ENCODE measurements at regions not wholly inside any gene's neighbourhood (a gene's known extent, or its start where the extent isn't known, plus 50 kb on each side); places are given as distances from the start of the nearest gene placed in this dataset.

DNA sequence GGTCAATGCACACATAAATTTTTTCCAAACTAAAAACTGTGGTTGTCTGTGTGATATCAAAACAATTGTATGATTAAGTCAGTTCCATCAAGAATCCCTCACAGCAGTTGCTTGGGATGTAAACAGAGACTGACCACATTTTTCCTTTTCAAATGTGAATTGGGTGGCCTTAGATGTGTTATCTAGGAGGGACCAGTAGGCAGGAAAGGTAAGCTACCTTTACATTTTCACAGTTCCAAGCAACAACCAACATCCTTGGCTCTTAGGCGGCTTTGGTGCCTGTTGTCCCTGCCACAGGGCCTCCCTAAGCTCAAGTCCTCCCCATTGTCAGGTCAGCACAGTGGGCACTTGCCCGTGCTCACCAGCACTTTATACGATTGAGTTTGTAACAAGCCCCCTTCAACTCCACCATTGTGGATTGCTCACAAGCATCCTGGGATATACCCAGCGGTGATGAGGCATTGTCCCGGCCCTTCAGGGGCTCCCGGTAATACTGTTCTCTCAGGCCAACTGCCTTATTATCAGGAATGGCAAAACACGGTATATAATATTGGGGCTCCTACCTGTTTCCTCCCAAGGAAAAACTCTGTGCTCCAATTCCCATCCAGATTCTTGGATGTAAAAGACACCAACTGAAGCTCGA, 114.9 kb upstream of the ANKRD1 start:
- TF ChIP-seq, protein P1, sequence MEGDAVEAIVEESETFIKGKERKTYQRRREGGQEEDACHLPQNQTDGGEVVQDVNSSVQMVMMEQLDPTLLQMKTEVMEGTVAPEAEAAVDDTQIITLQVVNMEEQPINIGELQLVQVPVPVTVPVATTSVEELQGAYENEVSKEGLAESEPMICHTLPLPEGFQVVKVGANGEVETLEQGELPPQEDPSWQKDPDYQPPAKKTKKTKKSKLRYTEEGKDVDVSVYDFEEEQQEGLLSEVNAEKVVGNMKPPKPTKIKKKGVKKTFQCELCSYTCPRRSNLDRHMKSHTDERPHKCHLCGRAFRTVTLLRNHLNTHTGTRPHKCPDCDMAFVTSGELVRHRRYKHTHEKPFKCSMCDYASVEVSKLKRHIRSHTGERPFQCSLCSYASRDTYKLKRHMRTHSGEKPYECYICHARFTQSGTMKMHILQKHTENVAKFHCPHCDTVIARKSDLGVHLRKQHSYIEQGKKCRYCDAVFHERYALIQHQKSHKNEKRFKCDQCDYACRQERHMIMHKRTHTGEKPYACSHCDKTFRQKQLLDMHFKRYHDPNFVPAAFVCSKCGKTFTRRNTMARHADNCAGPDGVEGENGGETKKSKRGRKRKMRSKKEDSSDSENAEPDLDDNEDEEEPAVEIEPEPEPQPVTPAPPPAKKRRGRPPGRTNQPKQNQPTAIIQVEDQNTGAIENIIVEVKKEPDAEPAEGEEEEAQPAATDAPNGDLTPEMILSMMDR (IDR thresholded peaks at IDR 0.05 in 8 of 11, conservative IDR thresholded peaks at IDR 0.05 in 3 of 11), result no peak
- TF ChIP-seq POLR2A (IDR thresholded peaks at IDR 0.05), result no peak
